Skeletal muscle tissue (tissue), 3 donors: ENCODE measurements at regions not wholly inside any gene's neighbourhood (a gene's known extent, or its start where the extent isn't known, plus 50 kb on each side); places are given as distances from the start of the nearest gene placed in this dataset.
"Not testable (repeated sequence)": the region's sequence is repeated elsewhere in the genome, so short reads cannot be mapped to it uniquely, and the experiment has no call there.

ENCODE experiments used
- H3K27ac ChIP-seq: one replicate; pipeline ENCODE4 v1.7.0; 2013; ENCODE audit warnings: mild to moderate bottlenecking, low read depth, low read length, inconsistent platforms
- H3K27me3 ChIP-seq, 3 donors: one replicate each; pipeline ENCODE4 v1.7.0; 2013; ENCODE audit warnings: low read length in 3 of 3; ENCODE audit not compliant: control insufficient read depth in 3 of 3, insufficient read depth in 3 of 3
- H3K36me3 ChIP-seq, 3 donors: one replicate each; pipeline ENCODE4 v1.7.0; 2013; ENCODE audit warnings: low read length in 3 of 3; ENCODE audit not compliant: control insufficient read depth in 3 of 3, insufficient read depth in 3 of 3
- H3K4me1 ChIP-seq, 3 donors: one replicate each; pipeline ENCODE4 v1.7.0; 2013; ENCODE audit warnings: low read length in 3 of 3, mild to moderate bottlenecking in 3 of 3; ENCODE audit not compliant: control insufficient read depth in 3 of 3, insufficient read depth in 3 of 3
- H3K4me3 ChIP-seq, 3 donors: one replicate each; pipeline ENCODE4 v1.7.0; 2013; ENCODE audit warnings: low read length in 3 of 3
- H3K9ac ChIP-seq, 3 donors: one replicate each; pipeline ENCODE4 v1.7.0; 2013; ENCODE audit warnings: low read length in 3 of 3, mild to moderate bottlenecking in 3 of 3, moderate library complexity in 2 of 3, low read depth in 1 of 3
- H3K9me3 ChIP-seq, 3 donors: one replicate each; pipeline ENCODE4 v1.7.0; 2013; ENCODE audit warnings: low read length in 3 of 3; ENCODE audit not compliant: control insufficient read depth in 3 of 3
- donor health status: Osteomylitis.

DNA sequence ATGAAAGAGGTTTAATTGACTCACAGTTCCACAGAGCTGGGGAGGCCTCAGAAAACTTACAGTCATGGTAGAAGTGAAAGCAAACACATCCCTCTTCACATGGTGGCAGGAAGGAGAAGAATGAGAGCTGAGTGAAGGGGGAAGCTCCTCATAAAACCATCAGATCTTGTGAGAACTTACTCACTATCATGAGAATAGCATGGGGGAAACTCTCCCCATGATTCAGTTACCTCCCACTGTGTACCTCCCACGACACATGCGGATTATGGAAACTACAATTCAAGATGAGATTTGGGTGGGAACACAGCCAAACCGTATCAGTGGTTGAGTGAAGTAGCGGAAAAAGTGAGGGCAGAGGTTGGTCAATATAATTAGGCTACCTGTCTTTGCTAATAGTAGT is 538.3 kb downstream of the KIF2B start:
- H3K9me3 ChIP-seq, H3K36me3 ChIP-seq, H3K4me1 ChIP-seq, H3K9ac ChIP-seq, H3K27me3 ChIP-seq, H3K4me3 ChIP-seq, H3K27ac ChIP-seq: not testable (repeated sequence)

GRCh38 chr17:54368906-54369305 is 531.7 kb upstream of the TOM1L1 start:
- no peak overlapping the region for H3K27ac ChIP-seq
- no peaks in the 10 kb centered on the region for H3K4me1 ChIP-seq
- H3K4me3 ChIP-seq, result no peak overlapping the region
- H3K36me3 ChIP-seq, result no peaks in the 10 kb centered on the region
- H3K27me3 ChIP-seq, result no peaks in the 10 kb centered on the region
- peaks cover 0 to 2% (median 0%) of the 10 kb centered on the region in 3 donors for H3K9me3 ChIP-seq
- no peak overlapping the region for H3K9ac ChIP-seq

- Histone ChIP-seq H3K36me3 (no peaks in the 10 kb centered on the region), H3K9ac (no peak overlapping the region), H3K9me3 (peaks cover 0 to 2% (median 0%) of the 10 kb centered on the region in 3 donors), H3K27me3 (no peaks in the 10 kb centered on the region), H3K27ac (no peak overlapping the region), H3K4me3 (no peak overlapping the region), H3K4me1 (no peaks in the 10 kb centered on the region)
These were observed 528.4 kb upstream of the TOM1L1 start for GRCh38 chr17:54372069-54372749.

DNA sequence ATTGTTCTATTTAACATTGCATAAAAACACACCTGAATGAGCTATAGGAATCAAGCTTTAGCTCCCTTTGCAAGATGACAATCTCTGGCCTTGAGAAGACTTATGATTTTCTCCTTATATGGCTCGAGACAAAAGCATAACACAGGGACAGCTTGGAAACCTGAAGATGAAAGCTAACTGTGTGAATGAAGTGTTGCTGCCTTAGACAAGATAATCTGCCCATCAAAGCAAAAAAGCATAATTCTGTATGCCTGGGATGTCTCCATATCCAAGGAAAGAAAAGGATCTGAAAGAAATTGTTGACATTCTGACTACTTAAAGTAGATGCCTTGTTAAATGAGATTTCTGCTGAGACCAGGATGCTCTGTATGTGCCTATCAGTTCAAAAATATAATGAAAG is 526.7 kb upstream of the TOM1L1 start:
- H3K4me1 ChIP-seq, result no peaks in the 10 kb centered on the region
- H3K9ac ChIP-seq, result no peak overlapping the region
- no peak overlapping the region for H3K27ac ChIP-seq
- no peaks in the 10 kb centered on the region for H3K36me3 ChIP-seq
- H3K9me3 ChIP-seq, result peaks cover 0 to 2% (median 0%) of the 10 kb centered on the region in 3 donors
- no peak overlapping the region for H3K4me3 ChIP-seq
- no peaks in the 10 kb centered on the region for H3K27me3 ChIP-seq

DNA sequence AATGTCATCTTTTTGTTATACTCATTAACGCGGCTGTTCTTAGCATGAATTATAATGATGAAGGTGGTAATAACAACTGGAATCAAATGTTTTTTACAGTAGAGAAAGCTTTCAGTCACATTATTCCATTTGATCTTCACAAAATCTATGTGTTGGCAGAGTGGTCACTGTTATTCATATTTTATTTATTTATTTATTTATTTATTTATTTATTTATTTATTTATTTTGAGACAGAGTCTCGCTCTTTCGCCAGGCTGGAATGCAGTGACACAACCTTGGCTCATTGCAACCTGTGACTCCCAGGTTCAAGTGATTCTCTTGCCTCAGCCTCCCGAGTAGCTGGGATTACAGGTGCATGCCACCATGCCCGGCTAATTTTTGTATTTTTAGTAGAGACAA is 524.2 kb upstream of the TOM1L1 start:
- not testable (repeated sequence) for H3K9me3 ChIP-seq, H3K27me3 ChIP-seq, H3K4me3 ChIP-seq, H3K36me3 ChIP-seq, H3K4me1 ChIP-seq, H3K9ac ChIP-seq, H3K27ac ChIP-seq

DNA sequence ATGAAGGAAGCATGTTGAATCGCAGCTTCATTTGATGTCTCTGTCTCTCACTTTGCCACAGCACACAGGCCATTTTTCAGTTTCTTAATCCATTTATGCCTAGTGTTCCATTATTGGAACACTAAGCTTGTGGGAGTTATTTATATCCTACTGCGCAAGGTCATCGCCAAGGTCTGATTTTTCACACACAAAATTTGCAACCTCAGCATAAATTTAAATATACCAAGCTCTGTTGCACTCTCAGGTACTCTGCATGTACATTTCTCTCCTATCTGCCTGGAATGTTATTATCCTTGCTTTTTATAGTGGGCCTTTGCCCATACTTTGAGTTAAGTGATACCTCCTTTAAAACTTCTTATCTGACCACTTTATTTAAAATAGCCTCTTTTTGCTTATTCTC is 519.2 kb upstream of the TOM1L1 start:
- H3K36me3 ChIP-seq, result no peaks in the 10 kb centered on the region
- no peak overlapping the region for H3K9ac ChIP-seq
- no peaks in the 10 kb centered on the region for H3K4me1 ChIP-seq
- no peaks in the 10 kb centered on the region for H3K27me3 ChIP-seq
- H3K27ac ChIP-seq, result no peak overlapping the region
- no peak overlapping the region for H3K4me3 ChIP-seq
- no peaks in the 10 kb centered on the region for H3K9me3 ChIP-seq

DNA sequence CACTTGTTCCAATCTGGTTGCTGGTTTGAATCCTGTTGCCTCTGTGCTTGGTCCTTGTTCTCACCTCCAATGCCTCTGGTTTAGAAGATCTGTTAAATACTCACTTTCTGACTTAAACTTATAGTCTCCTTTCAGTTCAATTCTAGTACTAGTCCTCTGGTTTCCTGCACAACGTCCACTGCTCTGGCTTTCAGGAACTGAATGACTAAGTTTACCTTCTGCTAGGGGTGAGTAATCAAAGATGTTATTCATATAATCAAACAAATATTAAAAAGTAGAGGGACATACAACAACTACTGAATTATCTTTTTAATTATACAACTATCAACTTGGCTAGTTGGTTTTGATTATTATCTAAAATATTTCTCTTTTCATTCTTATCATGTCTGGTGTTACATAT is 496.4 kb upstream of the TOM1L1 start:
- no peaks in the 10 kb centered on the region for H3K36me3 ChIP-seq
- H3K27ac ChIP-seq, result no peak overlapping the region
- no peak overlapping the region for H3K4me3 ChIP-seq
- H3K27me3 ChIP-seq, result no peaks in the 10 kb centered on the region
- no peaks in the 10 kb centered on the region for H3K4me1 ChIP-seq
- no peaks in the 10 kb centered on the region for H3K9me3 ChIP-seq
- H3K9ac ChIP-seq, result no peak overlapping the region

GRCh38 chr17:54405826-54406225 is 494.8 kb upstream of the TOM1L1 start:
- H3K9me3 ChIP-seq, result no peaks in the 10 kb centered on the region
- no peak overlapping the region for H3K9ac ChIP-seq
- H3K4me1 ChIP-seq, result no peaks in the 10 kb centered on the region
- no peak overlapping the region for H3K27ac ChIP-seq
- no peaks in the 10 kb centered on the region for H3K36me3 ChIP-seq
- H3K27me3 ChIP-seq, result no peaks in the 10 kb centered on the region
- H3K4me3 ChIP-seq, result no peak overlapping the region

DNA sequence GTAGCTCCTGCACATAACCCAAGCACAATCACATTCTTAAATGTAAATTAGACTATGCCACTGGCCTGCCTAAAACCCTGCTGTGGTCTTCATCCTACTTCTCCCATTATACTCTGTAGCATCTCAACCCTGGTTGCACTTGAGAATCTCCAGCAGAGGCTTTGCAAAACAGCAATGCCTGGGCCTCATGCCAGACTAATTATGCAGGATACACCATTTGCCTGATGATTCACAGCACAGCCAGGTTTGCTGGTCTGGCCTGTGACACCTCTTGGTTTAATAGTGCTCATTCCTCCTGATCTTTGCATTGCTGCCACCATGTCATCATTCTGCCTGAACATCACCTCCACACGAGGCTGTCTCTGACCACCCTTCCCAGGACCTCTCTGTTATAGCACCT is 491.9 kb upstream of the TOM1L1 start:
- Histone ChIP-seq H3K27ac (no peak overlapping the region), H3K9ac (no peak overlapping the region), H3K4me1 (no peaks in the 10 kb centered on the region), H3K27me3 (no peaks in the 10 kb centered on the region), H3K4me3 (no peak overlapping the region), H3K36me3 (no peaks in the 10 kb centered on the region), H3K9me3 (no peaks in the 10 kb centered on the region)

- Histone ChIP-seq H3K9ac (no peak overlapping the region), H3K27me3 (no peaks in the 10 kb centered on the region), H3K9me3 (peaks cover 0 to 5% (median 0%) of the 10 kb centered on the region in 3 donors), H3K4me3 (no peak overlapping the region), H3K27ac (no peak overlapping the region), H3K4me1 (no peaks in the 10 kb centered on the region), H3K36me3 (no peaks in the 10 kb centered on the region)
These were observed 482.2 kb upstream of the TOM1L1 start for GRCh38 chr17:54418467-54418866.
